Uterus (tissue), 3 donors: ENCODE measurements at regions not wholly inside any gene's neighbourhood (a gene's known extent, or its start where the extent isn't known, plus 50 kb on each side); places are given as distances from the start of the nearest gene placed in this dataset.

ENCODE experiments used
- DNase-seq, 2 donors: peaks; one replicate each; pipeline ENCODE4 v3.0.0-alpha.2; 2019 to 2020
- H3K27ac ChIP-seq, 2 donors: fragments of 200-600 bp; sonication (generic); 1 replicate in 1 of 2; 2 replicates in 1 of 2; pipeline ENCODE4 v1.5.1; 2016 to 2018
- H3K27me3 ChIP-seq, 2 donors: fragments of 200-600 bp; sonication (generic); one replicate each; pipeline ENCODE4 v1.5.1; 2018 to 2019; ENCODE audit warnings: control low read depth in 1 of 2
- H3K36me3 ChIP-seq, 2 donors: fragments of 200-600 bp; sonication (generic); one replicate each; pipeline ENCODE4 v1.5.1; 2019; ENCODE audit warnings: control low read depth in 1 of 2
- H3K4me1 ChIP-seq, 2 donors: fragments of 200-600 bp; sonication (generic); one replicate each; pipeline ENCODE4 v1.5.1; 2018 to 2019; ENCODE audit warnings: control low read depth in 1 of 2
- H3K4me3 ChIP-seq, 2 donors: fragments of 200-600 bp; sonication (generic); 1 replicate in 1 of 2; 2 replicates in 1 of 2; pipeline ENCODE4 v1.5.1; 2018 to 2019; ENCODE audit warnings: mild to moderate bottlenecking in 1 of 2
- H3K9me3 ChIP-seq, 2 donors: fragments of 200-600 bp; sonication (generic); one replicate each; pipeline ENCODE4 v1.5.1; 2019; ENCODE audit warnings: control low read depth in 1 of 2
- CTCF ChIP-seq, 4 experiments: fragments of 200-600 bp in 2 of 4; fragments of 450-650 bp in 2 of 4; sonication (generic) in 2 of 4; IDR thresholded peaks; one replicate each; pipeline ENCODE4 v1.5.1; 2016 to 2019; ENCODE audit warnings: antibody characterized with exemption in 4 of 4, mild to moderate bottlenecking in 2 of 4, moderate library complexity in 1 of 4
- POLR2A ChIP-seq, 2 donors: fragments of 450-650 bp; IDR thresholded peaks; one replicate each; pipeline ENCODE4 v1.6.1; 2016; ENCODE audit warnings: antibody characterized with exemption in 2 of 2, mild to moderate bottlenecking in 1 of 2, moderate library complexity in 1 of 2
- intact Hi-C: fragments of 100-400 bp; cut with DNase I; formaldehyde crosslinking; loops from one replicate; pipeline ENCODE4 v1.15.1; 2023; ENCODE audit warnings: low total_unique reads
- donor health status: DM: yes; HTN: yes; CAD: no.

GRCh38 chr3:56918111-56918568, 116.4 kb upstream of the ARHGEF3 start:
- no peak for DNase-seq
- TF ChIP-seq CTCF (IDR thresholded peaks at IDR 0.05) (no peak), POLR2A (IDR thresholded peaks at IDR 0.05) (no peak)
- peak overlapping the region in 1 of 2 donors; percentile 43 for H3K27ac ChIP-seq
- no peaks in the 10 kb centered on the region for H3K27me3 ChIP-seq
- no peak overlapping the region for H3K4me3 ChIP-seq
- no peaks in the 10 kb centered on the region for H3K9me3 ChIP-seq
- intact Hi-C loops, result no loop called here
- H3K36me3 ChIP-seq, result no peaks in the 10 kb centered on the region
- peaks cover 3 to 5% of the 10 kb centered on the region in 2 donors for H3K4me1 ChIP-seq

GRCh38 chr3:56917361-56918110, 115.8 kb upstream of the ARHGEF3 start:
- Histone ChIP-seq H3K4me1 (peaks cover 3 to 5% of the 10 kb centered on the region in 2 donors), H3K27me3 (no peaks in the 10 kb centered on the region), H3K27ac (peak overlapping the region in 1 of 2 donors; percentile 43), H3K4me3 (no peak overlapping the region), H3K9me3 (no peaks in the 10 kb centered on the region), H3K36me3 (no peaks in the 10 kb centered on the region)
- no peak for DNase-seq
- intact Hi-C loops, result no loop called here
- TF ChIP-seq POLR2A (IDR thresholded peaks at IDR 0.05), result no peak

- Histone ChIP-seq H3K36me3 (no peaks in the 10 kb centered on the region), H3K27me3 (no peaks in the 10 kb centered on the region), H3K9me3 (no peaks in the 10 kb centered on the region), H3K27ac (peak overlapping the region; percentile 43 to 52), H3K4me1 (peaks cover 3 to 5% of the 10 kb centered on the region in 2 donors), H3K4me3 (no peak overlapping the region)
- DNase-seq, result no peak
- intact Hi-C loops, result no loop called here
- no peak for TF ChIP-seq CTCF (IDR thresholded peaks at IDR 0.05)
- no peak for TF ChIP-seq POLR2A (IDR thresholded peaks at IDR 0.05)
These were observed 115.1 kb upstream of the ARHGEF3 start for GRCh38 chr3:56916716-56917360.

GRCh38 chr3:56915966-56916586, 114.3 kb upstream of the ARHGEF3 start:
- Histone ChIP-seq H3K4me1 (peaks cover under 1% of the 10 kb centered on the region in 2 donors), H3K27me3 (no peaks in the 10 kb centered on the region), H3K4me3 (no peak overlapping the region), H3K36me3 (no peaks in the 10 kb centered on the region), H3K27ac (peak overlapping the region; percentile 43 to 52), H3K9me3 (no peaks in the 10 kb centered on the region)
- TF ChIP-seq CTCF (IDR thresholded peaks at IDR 0.05) (no peak), POLR2A (IDR thresholded peaks at IDR 0.05) (no peak)
- DNase-seq, result peak in 1 of 2 donors; percentile 51
- intact Hi-C loops, result no loop called here

- Histone ChIP-seq H3K9me3 (no peaks in the 10 kb centered on the region), H3K4me3 (no peak overlapping the region), H3K27me3 (no peaks in the 10 kb centered on the region), H3K4me1 (no peaks in the 10 kb centered on the region), H3K36me3 (no peaks in the 10 kb centered on the region), H3K27ac (peak overlapping the region in 1 of 2 donors; percentile 43)
- no peak for DNase-seq
- no peak for TF ChIP-seq CTCF (IDR thresholded peaks at IDR 0.05)
- TF ChIP-seq POLR2A (IDR thresholded peaks at IDR 0.05), result no peak
- intact Hi-C loops, result no loop called here
These were observed 112.9 kb upstream of the ARHGEF3 start for GRCh38 chr3:56914646-56915045.
